ENCODE measurements at regions not wholly inside any gene's neighbourhood (a gene's known extent, or its start where the extent isn't known, plus 50 kb on each side); places are given as distances from the start of the nearest gene placed in this dataset.

DNA sequence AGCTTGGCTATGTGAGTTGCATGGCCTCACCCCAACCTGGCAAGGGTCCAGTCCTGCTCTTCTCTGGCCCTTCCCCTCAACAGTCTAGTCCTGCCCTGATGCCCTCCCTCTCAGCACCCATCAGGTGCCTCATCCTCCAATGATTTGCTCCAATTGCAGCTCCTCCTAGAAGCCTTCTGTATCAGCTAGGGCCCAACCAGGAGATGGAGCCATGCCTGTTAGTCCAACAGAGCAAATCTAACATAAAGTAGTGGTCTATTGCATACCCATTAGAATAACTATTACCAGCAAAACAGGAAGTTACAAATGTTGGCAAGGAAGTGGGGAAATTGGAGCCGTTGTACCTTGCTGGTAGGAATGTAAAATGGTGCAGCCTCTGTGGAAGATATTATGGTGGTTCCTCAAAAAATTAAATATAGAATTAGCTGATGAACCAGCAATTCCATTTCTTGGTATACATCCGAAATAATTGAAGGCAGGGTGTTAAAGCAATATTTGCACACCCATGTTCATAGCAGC lies 163.5 kb downstream of the VRK1 start:
- no peak for DNase-seq (ENCODE audit: low read depth)
- H3K4me3 ChIP-seq (ENCODE audit: low read length), result no peak overlapping the region
- TF ChIP-seq, protein P1, sequence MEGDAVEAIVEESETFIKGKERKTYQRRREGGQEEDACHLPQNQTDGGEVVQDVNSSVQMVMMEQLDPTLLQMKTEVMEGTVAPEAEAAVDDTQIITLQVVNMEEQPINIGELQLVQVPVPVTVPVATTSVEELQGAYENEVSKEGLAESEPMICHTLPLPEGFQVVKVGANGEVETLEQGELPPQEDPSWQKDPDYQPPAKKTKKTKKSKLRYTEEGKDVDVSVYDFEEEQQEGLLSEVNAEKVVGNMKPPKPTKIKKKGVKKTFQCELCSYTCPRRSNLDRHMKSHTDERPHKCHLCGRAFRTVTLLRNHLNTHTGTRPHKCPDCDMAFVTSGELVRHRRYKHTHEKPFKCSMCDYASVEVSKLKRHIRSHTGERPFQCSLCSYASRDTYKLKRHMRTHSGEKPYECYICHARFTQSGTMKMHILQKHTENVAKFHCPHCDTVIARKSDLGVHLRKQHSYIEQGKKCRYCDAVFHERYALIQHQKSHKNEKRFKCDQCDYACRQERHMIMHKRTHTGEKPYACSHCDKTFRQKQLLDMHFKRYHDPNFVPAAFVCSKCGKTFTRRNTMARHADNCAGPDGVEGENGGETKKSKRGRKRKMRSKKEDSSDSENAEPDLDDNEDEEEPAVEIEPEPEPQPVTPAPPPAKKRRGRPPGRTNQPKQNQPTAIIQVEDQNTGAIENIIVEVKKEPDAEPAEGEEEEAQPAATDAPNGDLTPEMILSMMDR (conservative IDR thresholded peaks at IDR 0.05; ENCODE audit: low read depth, low read length), result no peak

DNA sequence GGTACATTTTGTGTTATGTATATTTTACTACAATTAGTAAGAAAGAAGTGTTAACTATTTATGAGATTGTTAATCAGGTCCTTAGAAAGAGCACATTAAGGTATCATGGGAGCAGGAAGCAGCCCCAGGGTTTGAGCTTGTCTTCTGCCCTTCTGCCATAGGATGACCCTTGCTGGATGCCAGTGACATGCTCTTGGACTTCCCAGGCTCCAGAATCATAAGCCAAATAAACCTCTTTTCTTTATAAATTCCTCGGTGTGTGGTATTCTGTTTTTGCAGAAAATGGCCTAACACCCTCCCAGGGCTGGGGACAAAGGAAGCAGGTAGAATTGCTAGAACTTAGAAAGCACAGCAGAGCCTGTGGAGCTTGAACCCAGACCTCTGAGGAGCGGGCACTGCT lies 164.7 kb downstream of the VRK1 start:
- DNase-seq (ENCODE audit: low read depth), result no peak
- no peak overlapping the region for H3K4me3 ChIP-seq (ENCODE audit: low read length)
- TF ChIP-seq, protein P1 (conservative IDR thresholded peaks at IDR 0.05; ENCODE audit: low read depth, low read length), result no peak

DNA sequence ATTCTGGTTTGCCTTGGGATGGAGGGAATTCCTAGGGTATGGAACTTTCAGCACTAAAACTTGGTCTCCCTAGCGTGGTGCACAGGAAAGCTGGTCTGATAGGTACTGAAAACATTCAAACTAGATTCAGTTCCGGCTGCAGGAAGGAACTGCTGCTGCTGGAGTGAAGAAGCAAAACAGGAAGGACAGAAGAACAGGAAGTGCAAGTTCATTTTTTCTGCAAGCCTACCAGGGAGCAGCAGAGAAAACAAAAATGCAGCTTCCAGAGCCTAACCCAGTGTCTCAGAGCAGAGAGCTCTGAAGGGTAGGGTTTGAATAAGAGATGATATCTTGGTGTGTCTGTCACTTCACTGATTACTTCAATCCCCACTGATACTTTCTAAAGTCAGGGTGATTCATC lies 165.2 kb downstream of the VRK1 start:
- H3K4me3 ChIP-seq (ENCODE audit: low read length), result no peak overlapping the region
- TF ChIP-seq, protein P1 (conservative IDR thresholded peaks at IDR 0.05; ENCODE audit: low read depth, low read length), result no peak

DNA sequence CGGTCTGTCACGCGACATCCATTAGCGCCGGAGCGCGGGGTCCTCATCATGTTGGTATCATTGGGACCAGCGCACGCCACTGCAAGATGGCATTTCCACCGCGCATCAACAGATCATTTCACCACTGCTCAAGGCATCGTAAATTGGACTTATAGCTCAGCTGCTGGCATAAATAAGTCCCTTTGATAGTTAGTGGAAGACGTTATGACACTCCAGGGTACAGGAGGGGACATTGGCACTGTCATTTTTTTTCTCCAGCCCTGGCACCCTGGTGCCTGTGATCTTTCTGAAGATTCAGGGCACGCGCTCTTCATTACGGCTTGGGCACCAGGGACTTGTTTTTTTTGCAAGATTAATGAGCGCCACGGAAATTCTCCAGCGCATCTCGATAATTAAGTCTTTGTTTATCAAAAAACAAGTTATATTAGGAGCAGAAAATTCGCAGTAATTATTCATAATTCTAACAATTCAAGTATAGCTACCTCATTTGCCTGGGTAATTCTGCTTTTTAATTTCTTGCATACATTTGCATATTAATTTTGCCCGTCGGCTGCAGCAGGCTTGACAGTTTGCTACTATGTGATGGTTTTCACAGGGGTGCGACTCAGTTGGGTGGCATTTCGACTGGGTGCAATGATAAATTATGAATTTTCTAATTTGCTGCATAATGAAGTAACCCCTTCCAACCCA lies 167.7 kb downstream of the VRK1 start:
- TF ChIP-seq, protein P1 (conservative IDR thresholded peaks at IDR 0.05; ENCODE audit: low read depth, low read length), result no peak
- no peak overlapping the region for H3K4me3 ChIP-seq (ENCODE audit: low read length)
- DNase-seq (ENCODE audit: low read depth), result no peak

More for the DNA sequence above, 165.2 kb downstream of the VRK1 start:
- DNase-seq (ENCODE audit: low read depth), result no peak

DNA sequence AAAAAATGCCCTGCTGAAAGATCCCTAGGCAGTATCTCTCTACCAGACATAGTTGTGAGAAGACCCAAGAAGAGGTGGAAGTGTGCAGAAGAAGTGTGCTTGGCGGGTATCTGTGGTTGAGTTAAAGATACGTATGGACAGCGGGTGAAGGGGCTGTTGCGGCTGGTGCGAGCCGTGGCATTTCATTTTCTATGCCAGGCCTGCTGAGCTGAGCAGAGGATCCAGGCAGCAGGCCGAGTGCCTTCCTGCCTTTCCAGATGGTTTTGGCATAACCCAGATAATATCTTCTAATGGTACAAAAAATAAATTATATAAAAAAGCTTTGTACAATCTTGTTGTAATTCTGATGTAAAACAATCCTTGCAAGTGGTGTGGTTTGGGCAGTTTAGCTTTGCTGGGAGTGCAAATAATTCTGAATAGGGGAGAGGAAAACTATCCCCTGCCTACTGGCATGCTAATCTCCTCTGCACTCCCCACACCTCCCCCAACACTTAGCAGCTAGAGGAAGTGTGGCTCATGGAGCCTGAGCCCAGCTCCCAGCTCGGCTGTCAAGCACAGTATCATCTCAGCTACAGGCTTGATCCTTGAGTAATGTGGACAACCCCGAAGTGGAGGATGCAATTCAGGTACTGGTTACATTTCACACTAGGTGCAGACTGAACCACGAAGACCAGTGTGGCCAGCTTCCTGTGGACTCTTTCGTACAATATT lies 168.9 kb downstream of the VRK1 start:
- TF ChIP-seq, protein P1 (conservative IDR thresholded peaks at IDR 0.05; ENCODE audit: low read depth, low read length), result no peak
- H3K4me3 ChIP-seq (ENCODE audit: low read length), result no peak overlapping the region
- no peak for DNase-seq (ENCODE audit: low read depth)

DNA sequence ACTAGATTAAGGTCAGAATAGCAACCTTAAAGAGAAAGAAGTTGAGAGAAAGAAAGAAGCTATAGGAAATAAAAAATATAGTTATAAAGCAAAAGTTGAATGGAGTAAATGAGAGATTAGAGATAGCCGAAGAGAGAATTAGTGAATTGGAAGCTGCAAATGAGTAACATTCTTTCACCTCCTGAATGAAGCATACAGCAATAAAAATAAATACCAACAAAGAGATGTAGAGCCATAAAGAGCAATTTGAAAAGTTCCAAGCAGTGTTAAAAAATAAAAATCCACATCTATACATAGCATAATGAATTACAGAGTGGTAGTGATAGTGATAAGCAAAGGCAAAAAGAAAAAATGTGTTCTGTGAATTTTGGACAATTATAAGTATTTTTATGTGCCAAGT lies 177.9 kb downstream of the VRK1 start:
- H3K4me3 ChIP-seq (ENCODE audit: low read length), result no peak overlapping the region
- TF ChIP-seq, protein P1 (conservative IDR thresholded peaks at IDR 0.05; ENCODE audit: low read depth, low read length), result no peak
- no peak for DNase-seq (ENCODE audit: low read depth)

All from retinal pigment epithelial cell (primary cell).